ENCODE measurements at regions not wholly inside any gene's neighbourhood (a gene's known extent, or its start where the extent isn't known, plus 50 kb on each side); places are given as distances from the start of the nearest gene placed in this dataset.

- TF ChIP-seq REST (IDR thresholded peaks at IDR 0.05; ENCODE audit: insufficient read depth in 1 of 2, low read depth in 2 of 2, low read length in 2 of 2), result no peak
- TF ChIP-seq TAF1 (IDR thresholded peaks at IDR 0.05; ENCODE audit: borderline replicate concordance, insufficient read depth, low read length), result no peak
- TF ChIP-seq POLR2AphosphoS5 (IDR thresholded peaks at IDR 0.05; ENCODE audit: low read depth, low read length), result no peak
- no peak for TF ChIP-seq SIN3A (IDR thresholded peaks at IDR 0.05; ENCODE audit: borderline replicate concordance, insufficient read depth, low read length)
- TF ChIP-seq FOXP2 (optimal IDR thresholded peaks at IDR 0.05; ENCODE audit: borderline replicate concordance, extremely low read depth, extremely low read length, insufficient read depth), result no peak
Observed at GRCh38 chr6:8557014-8557748, 121.8 kb upstream of the SLC35B3 start.

- TF ChIP-seq POLR2AphosphoS5 (IDR thresholded peaks at IDR 0.05; ENCODE audit: low read depth, low read length) (no peak; the same call in 1 of the 2 replicates), TAF1 (IDR thresholded peaks at IDR 0.05; ENCODE audit: borderline replicate concordance, insufficient read depth, low read length) (no peak), SIN3A (IDR thresholded peaks at IDR 0.05; ENCODE audit: borderline replicate concordance, insufficient read depth, low read length) (no peak), FOXP2 (optimal IDR thresholded peaks at IDR 0.05; ENCODE audit: borderline replicate concordance, extremely low read depth, extremely low read length, insufficient read depth) (no peak), REST (IDR thresholded peaks at IDR 0.05; ENCODE audit: insufficient read depth in 1 of 2, low read depth in 2 of 2, low read length in 2 of 2) (no peak)
Observed at GRCh38 chr6:8556370-8557013, 121.1 kb upstream of the SLC35B3 start.

- TF ChIP-seq POLR2AphosphoS5 (IDR thresholded peaks at IDR 0.05; ENCODE audit: low read depth, low read length) (no peak), REST (IDR thresholded peaks at IDR 0.05; ENCODE audit: insufficient read depth in 1 of 2, low read depth in 2 of 2, low read length in 2 of 2) (no peak), TAF1 (IDR thresholded peaks at IDR 0.05; ENCODE audit: borderline replicate concordance, insufficient read depth, low read length) (no peak), FOXP2 (optimal IDR thresholded peaks at IDR 0.05; ENCODE audit: borderline replicate concordance, extremely low read depth, extremely low read length, insufficient read depth) (no peak), SIN3A (IDR thresholded peaks at IDR 0.05; ENCODE audit: borderline replicate concordance, insufficient read depth, low read length) (no peak)
Observed at GRCh38 chr6:8551993-8552392, 116.6 kb upstream of the SLC35B3 start.

GRCh38 chr6:8551386-8551785, 116.0 kb upstream of the SLC35B3 start:
- no peak for TF ChIP-seq REST (IDR thresholded peaks at IDR 0.05; ENCODE audit: insufficient read depth in 1 of 2, low read depth in 2 of 2, low read length in 2 of 2)

Measured in PFSK-1 (cell line).